22Rv1 (cell line): ENCODE measurements at regions not wholly inside any gene's neighbourhood (a gene's known extent, or its start where the extent isn't known, plus 50 kb on each side); places are given as distances from the start of the nearest gene placed in this dataset.

Experiments
- ZFX ChIP-seq: fragments of 450-650 bp; IDR thresholded peaks from 2 replicates; pipeline ENCODE4 v1.6.1; 2017; ENCODE audit warnings: antibody characterized with exemption, borderline replicate concordance
- TF ChIP-seq, protein P1 (sequence below): fragments of 450-650 bp; IDR thresholded peaks from 2 replicates; pipeline ENCODE4 v1.5.1; 2017; ENCODE audit warnings: mild to moderate bottlenecking

- TF ChIP-seq, protein P1, sequence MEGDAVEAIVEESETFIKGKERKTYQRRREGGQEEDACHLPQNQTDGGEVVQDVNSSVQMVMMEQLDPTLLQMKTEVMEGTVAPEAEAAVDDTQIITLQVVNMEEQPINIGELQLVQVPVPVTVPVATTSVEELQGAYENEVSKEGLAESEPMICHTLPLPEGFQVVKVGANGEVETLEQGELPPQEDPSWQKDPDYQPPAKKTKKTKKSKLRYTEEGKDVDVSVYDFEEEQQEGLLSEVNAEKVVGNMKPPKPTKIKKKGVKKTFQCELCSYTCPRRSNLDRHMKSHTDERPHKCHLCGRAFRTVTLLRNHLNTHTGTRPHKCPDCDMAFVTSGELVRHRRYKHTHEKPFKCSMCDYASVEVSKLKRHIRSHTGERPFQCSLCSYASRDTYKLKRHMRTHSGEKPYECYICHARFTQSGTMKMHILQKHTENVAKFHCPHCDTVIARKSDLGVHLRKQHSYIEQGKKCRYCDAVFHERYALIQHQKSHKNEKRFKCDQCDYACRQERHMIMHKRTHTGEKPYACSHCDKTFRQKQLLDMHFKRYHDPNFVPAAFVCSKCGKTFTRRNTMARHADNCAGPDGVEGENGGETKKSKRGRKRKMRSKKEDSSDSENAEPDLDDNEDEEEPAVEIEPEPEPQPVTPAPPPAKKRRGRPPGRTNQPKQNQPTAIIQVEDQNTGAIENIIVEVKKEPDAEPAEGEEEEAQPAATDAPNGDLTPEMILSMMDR, result no peak
- no peak for TF ChIP-seq ZFX
Measured at GRCh38 chr21:27314131-27314530, 347.2 kb upstream of the ADAMTS5 start.
